G401 (cell line): ENCODE measurements at regions not wholly inside any gene's neighbourhood (a gene's known extent, or its start where the extent isn't known, plus 50 kb on each side); places are given as distances from the start of the nearest gene placed in this dataset.
A peak's percentile ranks its signal among the peaks of the same experiment; 100 is the strongest.
"Not testable (repeated sequence)": the region's sequence is repeated elsewhere in the genome, so short reads cannot be mapped to it uniquely, and the experiment has no call there.

Experiments used
- DNase-seq: peaks from one replicate; pipeline ENCODE4 v3.0.0-alpha.2; 2015; ENCODE audit warnings: low spot score
- in situ Hi-C: cut with HindIII; loops from 2 replicates; pipeline ENCODE4 v1.10.0; 2016; ENCODE audit warnings: low sequenced_read_pairs, mixed read lengths

DNA sequence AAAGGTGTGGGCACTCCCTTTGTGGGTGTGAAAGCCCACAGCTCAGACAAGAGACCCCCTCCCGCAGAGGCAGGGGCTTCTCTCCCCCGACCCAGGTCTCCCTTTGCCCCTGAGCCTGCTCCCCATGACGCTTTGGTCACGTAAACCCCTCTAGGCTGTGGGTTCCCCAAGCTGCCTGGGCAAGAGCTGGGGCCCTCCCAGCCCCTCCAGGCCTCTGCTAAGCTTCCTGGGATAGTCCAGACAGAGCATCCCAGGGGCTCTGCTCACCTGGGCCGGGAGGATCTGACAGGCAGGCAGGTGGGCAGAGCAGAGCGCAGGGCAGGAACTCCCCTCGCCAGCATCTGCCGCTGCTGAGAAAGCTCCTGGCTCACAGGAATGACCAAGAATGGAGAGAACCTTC, 177.3 kb downstream of the BANP start:
- in situ Hi-C loops = no loop called here
- DNase-seq = no peak

- in situ Hi-C loops, DNase-seq: not testable (repeated sequence)
Observed at GRCh38 chr16:88129133-88129532, 177.9 kb downstream of the BANP start.

GRCh38 chr16:88130016-88130415, 178.8 kb downstream of the BANP start:
- DNase-seq = no peak
- in situ Hi-C loops = no loop called here

DNA sequence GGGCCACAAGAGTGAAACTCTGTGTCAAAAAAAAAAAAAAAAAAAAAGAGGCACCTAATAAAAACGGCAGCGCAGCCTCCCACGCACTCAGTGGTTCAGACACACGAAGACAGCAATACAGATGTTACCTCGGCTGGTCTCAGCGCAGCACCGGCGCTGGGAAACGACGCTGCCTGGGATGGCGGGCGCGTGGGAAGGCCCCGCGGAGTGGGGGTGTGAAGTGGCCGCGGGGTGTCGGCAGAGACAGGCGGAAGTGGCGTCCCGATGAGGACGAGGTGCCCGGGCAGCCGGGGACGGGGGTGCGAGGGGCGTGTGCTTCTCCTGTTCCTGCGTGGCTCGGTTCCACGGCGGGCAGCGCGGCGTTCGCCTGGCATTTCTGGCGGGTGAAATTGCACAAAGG, 179.4 kb downstream of the BANP start:
- no peak for DNase-seq

GRCh38 chr16:88131256-88131655, 180.0 kb downstream of the BANP start:
- in situ Hi-C loops = no loop called here
- DNase-seq = no peak

More for the DNA sequence above, 179.4 kb downstream of the BANP start:
- in situ Hi-C loops = no loop called here

DNA sequence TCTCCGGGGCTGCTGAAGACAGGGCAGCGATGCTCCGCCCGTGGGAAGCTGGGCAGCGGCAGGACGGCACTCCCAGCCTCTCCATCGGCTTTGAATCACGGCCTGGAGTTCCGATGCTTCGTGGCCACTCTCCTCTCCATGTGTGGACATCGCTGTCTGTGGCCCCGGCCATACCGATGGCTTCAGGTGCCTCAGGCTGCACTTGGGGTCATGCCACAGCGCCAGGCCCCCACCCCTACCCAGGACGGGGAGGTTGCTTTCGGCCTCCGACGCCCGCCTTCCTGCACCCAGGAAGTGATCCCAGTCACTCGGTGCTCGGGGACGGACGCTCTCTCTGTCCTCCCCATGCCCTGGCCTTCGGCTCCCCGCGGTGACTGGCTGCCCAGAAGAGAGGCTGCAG, 180.7 kb downstream of the BANP start:
- DNase-seq = no peak
- in situ Hi-C loops = no loop called here

DNA sequence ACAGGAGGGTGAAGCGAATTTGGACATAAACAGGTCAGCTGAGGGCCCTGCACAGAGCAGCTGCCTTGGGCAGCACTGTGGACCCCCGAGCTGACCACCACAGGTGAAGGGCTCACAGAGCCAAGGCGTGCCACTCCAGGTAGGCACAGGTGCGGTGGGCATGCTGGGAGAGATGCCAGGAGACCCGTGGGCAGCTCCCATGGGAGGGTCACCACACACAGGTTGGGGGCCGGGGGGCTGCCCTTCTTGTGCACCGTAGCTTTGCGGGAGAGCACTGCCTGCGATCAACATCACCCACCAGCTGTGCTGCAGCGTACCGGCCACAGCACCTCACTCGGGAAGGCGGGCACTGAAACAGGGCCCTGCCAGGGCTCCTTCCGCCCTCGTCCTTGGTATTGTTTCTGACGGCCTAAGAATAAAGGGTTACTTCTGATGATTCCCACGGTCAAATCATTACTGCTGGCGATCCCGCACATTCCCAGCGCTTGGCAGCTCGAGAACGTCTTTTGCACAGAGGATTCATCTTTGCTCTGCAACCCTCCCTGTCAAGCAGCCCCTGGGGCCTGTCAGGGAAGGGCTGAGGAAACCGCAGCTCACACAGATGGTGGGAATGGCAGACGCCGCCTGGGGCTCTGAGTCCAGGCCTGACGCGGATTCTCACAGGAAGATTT, 181.7 kb downstream of the BANP start:
- in situ Hi-C loops = no loop called here
- no peak for DNase-seq

GRCh38 chr16:88133507-88133843, 182.2 kb downstream of the BANP start:
- DNase-seq = no peak
- in situ Hi-C loops = no loop called here

GRCh38 chr16:88134172-88134898, 183.1 kb downstream of the BANP start:
- in situ Hi-C loops, DNase-seq: not testable (repeated sequence)

DNA sequence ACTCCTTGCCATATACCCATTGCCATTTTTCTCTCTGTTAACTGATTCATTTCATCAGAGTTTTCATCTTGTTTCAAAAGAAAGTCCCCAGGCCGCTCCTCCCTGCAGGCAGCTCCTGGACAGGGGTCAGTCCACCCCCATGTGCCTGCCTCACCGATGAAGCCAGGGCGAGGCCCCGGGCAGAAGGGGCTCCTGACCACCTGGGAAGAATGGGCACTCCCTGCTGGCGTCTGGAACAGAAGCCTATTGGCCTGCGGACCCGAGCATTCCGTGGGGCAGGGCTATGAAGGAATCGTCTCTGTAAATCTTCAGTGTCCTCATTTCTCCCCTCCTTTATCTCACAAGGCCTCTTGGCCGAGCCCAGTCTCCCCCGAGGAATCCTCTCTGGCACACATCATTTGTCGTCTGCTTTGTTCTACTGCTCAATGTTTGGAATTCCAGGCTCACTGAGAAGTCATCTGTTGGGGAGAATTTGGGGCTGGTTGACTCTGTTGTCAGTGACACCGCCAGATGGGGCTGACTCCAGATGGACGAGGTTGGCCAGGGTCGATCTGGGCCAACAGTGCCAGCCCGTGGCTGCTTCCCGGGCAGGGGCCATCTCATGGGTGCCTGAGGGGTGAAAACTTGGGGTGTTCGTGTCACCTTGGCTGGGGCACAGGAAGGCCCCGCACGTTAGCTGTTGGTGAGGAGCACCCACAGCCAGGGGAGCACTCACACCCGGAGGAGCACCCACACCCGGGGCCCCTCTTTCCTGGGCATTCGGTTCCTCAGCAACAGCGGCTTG, 183.9 kb downstream of the BANP start:
- DNase-seq = peak; percentile 16
- in situ Hi-C loops = not testable (repeated sequence)

DNA sequence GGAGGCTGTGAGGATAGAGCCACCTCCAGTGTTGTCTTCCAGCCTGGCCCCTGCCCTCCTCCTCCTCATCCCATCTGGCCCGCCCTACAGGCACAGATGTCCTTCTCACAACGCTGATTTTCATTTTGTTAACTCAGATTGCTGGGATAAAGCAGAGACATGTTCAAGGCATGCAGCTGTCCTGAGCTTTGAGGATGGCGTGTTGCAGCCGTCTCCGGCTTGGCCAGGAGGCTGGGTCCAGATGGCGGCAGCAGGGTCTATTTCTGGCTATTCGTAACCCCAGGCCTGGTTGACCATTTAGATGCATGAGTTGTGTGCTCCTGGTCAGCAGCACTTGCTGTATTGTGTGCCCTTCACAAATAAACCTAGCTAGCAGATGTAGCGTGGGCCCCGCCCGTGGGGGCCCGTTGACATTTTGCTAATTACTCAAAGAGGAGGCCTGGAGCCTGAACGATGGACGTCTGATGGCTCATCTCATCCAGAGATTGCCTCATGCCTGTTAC, 185.0 kb downstream of the BANP start:
- in situ Hi-C loops = not testable (repeated sequence)
- peak; percentile 54 for DNase-seq

GRCh38 chr16:88136939-88137338, 185.7 kb downstream of the BANP start:
- DNase-seq, in situ Hi-C loops: not testable (repeated sequence)

- DNase-seq = not testable (repeated sequence)
Observed at GRCh38 chr16:88139141-88139540, 187.9 kb downstream of the BANP start.

GRCh38 chr16:88140195-88140594, 189.0 kb downstream of the BANP start:
- in situ Hi-C loops = not testable (repeated sequence)

More at GRCh38 chr16:88139141-88139540, 187.9 kb downstream of the BANP start:
- in situ Hi-C loops = not testable (repeated sequence)

GRCh38 chr16:88141580-88141979, 190.3 kb downstream of the BANP start:
- in situ Hi-C loops = no loop called here
- no peak for DNase-seq

More at GRCh38 chr16:88140195-88140594, 189.0 kb downstream of the BANP start:
- not testable (repeated sequence) for DNase-seq

DNA sequence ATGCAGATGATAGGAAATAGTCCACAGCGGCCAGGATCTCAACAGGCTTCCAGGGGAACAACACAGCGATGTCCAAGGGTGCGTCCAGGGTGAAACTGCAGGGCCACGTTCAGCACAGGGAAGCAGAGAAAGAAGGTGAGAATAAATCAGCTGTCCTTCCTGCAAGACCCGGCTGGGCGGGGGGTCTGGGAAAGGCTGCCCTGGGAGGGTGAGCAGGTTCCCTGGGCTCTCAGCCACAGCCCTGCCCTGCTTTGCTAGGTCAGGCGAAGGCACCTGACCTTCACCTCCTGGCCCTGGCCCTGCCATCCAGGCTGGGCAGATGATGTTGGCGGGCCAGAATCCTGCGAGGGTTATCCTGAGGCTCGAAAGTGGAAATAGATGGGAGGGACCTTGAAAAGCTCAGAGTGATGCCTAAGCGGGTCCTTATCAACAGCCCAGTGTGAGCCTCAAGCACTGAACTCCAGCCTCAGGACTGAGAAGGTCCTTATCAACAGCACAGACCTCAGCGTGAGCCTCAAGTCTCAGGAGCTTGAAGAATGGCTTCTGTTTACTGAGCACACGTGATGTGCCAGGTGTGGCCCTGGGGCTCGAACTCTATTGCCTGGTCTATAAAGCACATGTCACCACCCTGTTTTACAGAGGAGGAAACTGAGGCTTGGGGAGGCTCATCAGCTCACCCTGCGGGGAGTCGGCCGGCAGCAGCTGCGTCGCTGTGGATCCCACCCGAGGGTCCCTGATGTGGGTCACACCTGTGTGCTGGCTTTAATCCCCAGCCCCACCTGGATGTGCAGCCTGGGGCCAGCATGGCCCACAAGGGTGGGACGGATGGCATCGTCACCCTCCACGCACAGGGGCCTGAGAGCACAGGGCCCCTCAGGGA, 191.1 kb downstream of the BANP start:
- in situ Hi-C loops, DNase-seq: not testable (repeated sequence)

GRCh38 chr16:88143122-88144027, 192.1 kb downstream of the BANP start:
- not testable (repeated sequence) for DNase-seq

GRCh38 chr16:88144028-88144511, 192.8 kb downstream of the BANP start:
- no peak for DNase-seq
- in situ Hi-C loops = no loop called here

More at GRCh38 chr16:88143122-88144027, 192.1 kb downstream of the BANP start:
- in situ Hi-C loops = not testable (repeated sequence)
